GM23338 (cell line): ENCODE measurements at regions not wholly inside any gene's neighbourhood (a gene's known extent, or its start where the extent isn't known, plus 50 kb on each side); places are given as distances from the start of the nearest gene placed in this dataset.

Experiments
- ATAC-seq: fragments of 200-7000 bp; cut with Tn5 transposase; 3 replicates; pipeline ENCODE4 v1.9.1; 2020
- DNase-seq: peaks from one replicate; pipeline ENCODE4 v3.0.0-alpha.2; 2015; ENCODE audit warnings: low spot score
- H2AFZ ChIP-seq: fragments of 200-600 bp; sonication (generic); 2 replicates; pipeline ENCODE4 v1.8.0; 2016; ENCODE audit warnings: antibody characterized with exemption, mild to moderate bottlenecking, moderate library complexity
- H3F3A ChIP-seq: fragments of 200-600 bp; sonication (generic); replicated peaks from 2 replicates; pipeline ENCODE4 v1.8.0; 2017; ENCODE audit warnings: antibody characterized with exemption, mixed run types, low read depth
- H3K27ac ChIP-seq: fragments of 200-600 bp; sonication (generic); 2 replicates; pipeline ENCODE4 v1.6.1; 2016; ENCODE audit warnings: low read depth
- H3K27me3 ChIP-seq: fragments of 200-600 bp; sonication (generic); 2 replicates; pipeline ENCODE4 v1.8.0; 2016; ENCODE audit warnings: mild to moderate bottlenecking, mixed run types, moderate library complexity; ENCODE audit not compliant: insufficient read depth
- H3K36me3 ChIP-seq: fragments of 200-600 bp; sonication (generic); 2 replicates; pipeline ENCODE4 v1.8.0; 2016; ENCODE audit warnings: mild to moderate bottlenecking; ENCODE audit not compliant: insufficient read depth
- H3K4me1 ChIP-seq: fragments of 200-600 bp; sonication (generic); 2 replicates; pipeline ENCODE4 v1.8.0; 2016; ENCODE audit warnings: mild to moderate bottlenecking, moderate library complexity; ENCODE audit not compliant: insufficient read depth
- H3K4me2 ChIP-seq: fragments of 200-600 bp; sonication (generic); 2 replicates; pipeline ENCODE4 v1.7.1; 2017; ENCODE audit warnings: mixed run types
- H3K4me3 ChIP-seq: fragments of 200-600 bp; sonication (generic); 2 replicates; pipeline ENCODE4 v1.6.1; 2016; ENCODE audit warnings: mixed run types
- H3K79me2 ChIP-seq: fragments of 200-600 bp; sonication (generic); replicated peaks from 2 replicates; pipeline ENCODE4 v1.8.0; 2017; ENCODE audit warnings: mild to moderate bottlenecking; ENCODE audit not compliant: insufficient read depth
- H3K9me2 ChIP-seq: fragments of 200-600 bp; sonication (generic); 2 replicates; pipeline ENCODE4 v1.8.0; 2017; ENCODE audit not compliant: insufficient read depth
- H4K20me1 ChIP-seq: fragments of 200-600 bp; sonication (generic); replicated peaks from 2 replicates; pipeline ENCODE4 v1.8.0; 2017; ENCODE audit warnings: mild to moderate bottlenecking; ENCODE audit not compliant: insufficient read depth
- H3K27ac Mint-ChIP-seq: 2 replicates; pipeline ENCODE4 v1.8.0; 2020; ENCODE audit warnings: inconsistent platforms, mild to moderate bottlenecking, moderate library complexity, mixed read lengths
- H3K27me3 Mint-ChIP-seq: 3 replicates; pipeline ENCODE4 v1.8.0; 2022; ENCODE audit warnings: low read depth, mild to moderate bottlenecking, moderate library complexity, mixed read lengths, inconsistent platforms; ENCODE audit not compliant: insufficient read depth, poor library complexity
- H3K36me3 Mint-ChIP-seq: 3 replicates; pipeline ENCODE4 v1.8.0; 2021; ENCODE audit warnings: low read depth, mild to moderate bottlenecking, inconsistent platforms, moderate library complexity, mixed read lengths
- H3K4me1 Mint-ChIP-seq: 3 replicates; pipeline ENCODE4 v1.8.0; 2020; ENCODE audit warnings: mild to moderate bottlenecking, inconsistent platforms, mixed read lengths
- H3K4me3 Mint-ChIP-seq: 3 replicates; pipeline ENCODE4 v1.8.0; 2021; ENCODE audit warnings: moderate library complexity, mild to moderate bottlenecking, inconsistent platforms, mixed read lengths
- H3K9me3 Mint-ChIP-seq: 3 replicates; pipeline ENCODE4 v1.8.0; 2020; ENCODE audit warnings: moderate library complexity, mild to moderate bottlenecking, inconsistent platforms, mixed read lengths
- CREB1 ChIP-seq: fragments of 250-450 bp; sonication (Bioruptor Pico); IDR thresholded peaks from 2 replicates; pipeline ENCODE4 v1.5.0; 2020; ENCODE audit warnings: low read depth, mild to moderate bottlenecking, moderate library complexity
- CTCF ChIP-seq, 2 experiments: fragments of 200-600 bp in 1 of 2; sonication (generic) in 1 of 2; conservative IDR thresholded peaks; 2 replicates each; pipeline versions ENCODE4 v1.5.1 to v1.6.1; 2016 to 2017; ENCODE audit warnings: antibody characterized with exemption in 2 of 2, low read depth in 2 of 2, mild to moderate bottlenecking in 2 of 2, moderate library complexity in 1 of 2
- EZH2 ChIP-seq: fragments of 200-600 bp; sonication (generic); IDR thresholded peaks from one replicate; pipeline ENCODE4 v1.8.0; 2017; ENCODE audit warnings: antibody characterized with exemption, mild to moderate bottlenecking, low read depth; ENCODE audit not compliant: unreplicated experiment
- EZH2phosphoT487 ChIP-seq: fragments of 200-600 bp; sonication (generic); IDR thresholded peaks from one replicate; pipeline ENCODE4 v1.8.1; 2018; ENCODE audit warnings: antibody characterized with exemption; ENCODE audit not compliant: unreplicated experiment
- JUNB ChIP-seq: IDR thresholded peaks from one replicate; pipeline ENCODE4 v1.6.1; 2016; ENCODE audit warnings: antibody characterized with exemption; ENCODE audit not compliant: unreplicated experiment
- NANOG ChIP-seq: IDR thresholded peaks from 2 replicates; pipeline ENCODE4 v1.6.1; 2016; ENCODE audit warnings: antibody characterized with exemption, borderline replicate concordance
- POLR2AphosphoS5 ChIP-seq: IDR thresholded peaks from 2 replicates; pipeline ENCODE4 v1.6.1; 2016; ENCODE audit warnings: antibody characterized with exemption, low read depth
- STAT1 ChIP-seq: IDR thresholded peaks from one replicate; pipeline ENCODE4 v1.6.1; 2016; ENCODE audit warnings: antibody characterized with exemption; ENCODE audit not compliant: unreplicated experiment
- ZNF114 ChIP-seq: fragments of 250-450 bp; sonication (Bioruptor Pico); IDR thresholded peaks from 2 replicates; pipeline ENCODE4 v1.5.0; 2020; ENCODE audit warnings: mild to moderate bottlenecking, moderate library complexity
- ZNF331 ChIP-seq: fragments of 250-450 bp; sonication (Bioruptor Pico); IDR thresholded peaks from 2 replicates; pipeline ENCODE4 v1.5.0; 2020; ENCODE audit warnings: low read depth, mild to moderate bottlenecking, moderate library complexity
- ZNF462 ChIP-seq: fragments of 250-450 bp; sonication (Bioruptor Pico); IDR thresholded peaks from 2 replicates; pipeline ENCODE4 v1.5.0; 2020; ENCODE audit warnings: mild to moderate bottlenecking, moderate library complexity
- TF ChIP-seq, protein P1 (sequence below): IDR thresholded peaks from one replicate; pipeline ENCODE4 v1.6.1; 2018; ENCODE audit warnings: antibody characterized with exemption; ENCODE audit not compliant: unreplicated experiment
- TF ChIP-seq, protein P2 (sequence below): IDR thresholded peaks from 2 replicates; pipeline ENCODE4 v1.6.1; 2016; ENCODE audit warnings: antibody characterized with exemption

DNA sequence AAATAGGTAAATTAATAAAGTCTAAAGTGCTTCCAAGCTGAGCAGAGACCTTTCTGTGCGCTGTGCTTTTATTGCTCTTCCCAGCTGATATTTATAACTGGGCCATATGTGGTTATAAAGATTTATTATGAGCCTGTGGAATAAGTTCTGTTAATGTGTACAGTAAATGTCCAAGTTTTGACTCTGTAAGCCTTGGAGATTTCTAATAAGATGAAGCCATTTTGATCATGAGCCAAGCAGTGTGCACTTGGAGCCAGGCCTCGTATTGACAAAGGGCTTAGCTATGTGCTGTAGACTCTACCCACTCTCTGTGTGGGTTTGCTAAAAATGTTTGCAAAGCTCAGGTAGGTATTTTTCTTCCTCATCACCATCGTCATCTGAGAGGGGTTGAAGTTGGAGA lies 361.1 kb downstream of the FOXA2 start:
- no peaks in the 10 kb centered on the region for H3K9me2 ChIP-seq
- no peaks in the 10 kb centered on the region for H3K79me2 ChIP-seq
- no peak for TF ChIP-seq CREB1 (CRISPR knock-in tag)
- TF ChIP-seq EZH2phosphoT487 = no peak
- no peak for TF ChIP-seq STAT1
- no peak for TF ChIP-seq JUNB
- TF ChIP-seq, protein P1, sequence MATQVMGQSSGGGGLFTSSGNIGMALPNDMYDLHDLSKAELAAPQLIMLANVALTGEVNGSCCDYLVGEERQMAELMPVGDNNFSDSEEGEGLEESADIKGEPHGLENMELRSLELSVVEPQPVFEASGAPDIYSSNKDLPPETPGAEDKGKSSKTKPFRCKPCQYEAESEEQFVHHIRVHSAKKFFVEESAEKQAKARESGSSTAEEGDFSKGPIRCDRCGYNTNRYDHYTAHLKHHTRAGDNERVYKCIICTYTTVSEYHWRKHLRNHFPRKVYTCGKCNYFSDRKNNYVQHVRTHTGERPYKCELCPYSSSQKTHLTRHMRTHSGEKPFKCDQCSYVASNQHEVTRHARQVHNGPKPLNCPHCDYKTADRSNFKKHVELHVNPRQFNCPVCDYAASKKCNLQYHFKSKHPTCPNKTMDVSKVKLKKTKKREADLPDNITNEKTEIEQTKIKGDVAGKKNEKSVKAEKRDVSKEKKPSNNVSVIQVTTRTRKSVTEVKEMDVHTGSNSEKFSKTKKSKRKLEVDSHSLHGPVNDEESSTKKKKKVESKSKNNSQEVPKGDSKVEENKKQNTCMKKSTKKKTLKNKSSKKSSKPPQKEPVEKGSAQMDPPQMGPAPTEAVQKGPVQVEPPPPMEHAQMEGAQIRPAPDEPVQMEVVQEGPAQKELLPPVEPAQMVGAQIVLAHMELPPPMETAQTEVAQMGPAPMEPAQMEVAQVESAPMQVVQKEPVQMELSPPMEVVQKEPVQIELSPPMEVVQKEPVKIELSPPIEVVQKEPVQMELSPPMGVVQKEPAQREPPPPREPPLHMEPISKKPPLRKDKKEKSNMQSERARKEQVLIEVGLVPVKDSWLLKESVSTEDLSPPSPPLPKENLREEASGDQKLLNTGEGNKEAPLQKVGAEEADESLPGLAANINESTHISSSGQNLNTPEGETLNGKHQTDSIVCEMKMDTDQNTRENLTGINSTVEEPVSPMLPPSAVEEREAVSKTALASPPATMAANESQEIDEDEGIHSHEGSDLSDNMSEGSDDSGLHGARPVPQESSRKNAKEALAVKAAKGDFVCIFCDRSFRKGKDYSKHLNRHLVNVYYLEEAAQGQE = no peak
- TF ChIP-seq, protein P2, sequence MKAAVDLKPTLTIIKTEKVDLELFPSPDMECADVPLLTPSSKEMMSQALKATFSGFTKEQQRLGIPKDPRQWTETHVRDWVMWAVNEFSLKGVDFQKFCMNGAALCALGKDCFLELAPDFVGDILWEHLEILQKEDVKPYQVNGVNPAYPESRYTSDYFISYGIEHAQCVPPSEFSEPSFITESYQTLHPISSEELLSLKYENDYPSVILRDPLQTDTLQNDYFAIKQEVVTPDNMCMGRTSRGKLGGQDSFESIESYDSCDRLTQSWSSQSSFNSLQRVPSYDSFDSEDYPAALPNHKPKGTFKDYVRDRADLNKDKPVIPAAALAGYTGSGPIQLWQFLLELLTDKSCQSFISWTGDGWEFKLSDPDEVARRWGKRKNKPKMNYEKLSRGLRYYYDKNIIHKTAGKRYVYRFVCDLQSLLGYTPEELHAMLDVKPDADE = no peak
- no peak for TF ChIP-seq ZNF114 (CRISPR knock-in tag)
- no peak for TF ChIP-seq EZH2
- no peak for TF ChIP-seq NANOG
- TF ChIP-seq POLR2AphosphoS5 = no peak
- TF ChIP-seq ZNF331 (CRISPR knock-in tag) = no peak
- no peak for TF ChIP-seq ZNF462 (CRISPR knock-in tag)
- no peak for TF ChIP-seq CTCF (conservative IDR thresholded peaks at IDR 0.05; ENCODE audit: low read depth in 2 of 2)
- no peaks in the 10 kb centered on the region for H3K36me3 ChIP-seq
- no peaks in the 10 kb centered on the region for H3F3A ChIP-seq
- Mint-ChIP-seq H3K9me3 (no peaks in the 10 kb centered on the region), H3K4me3 (no peak overlapping the region), H3K27ac (0 out of 2 replicates have a peak overlapping the region, but pooled peaks have one; percentile 7), H3K4me1 (peaks cover 18% of the 10 kb centered on the region), H3K27me3 (peaks cover 1% of the 10 kb centered on the region), H3K36me3 (no peaks in the 10 kb centered on the region)
- ATAC-seq (no peak), DNase-seq (no peak)
- no peaks in the 10 kb centered on the region for H3K27me3 ChIP-seq
- H3K27ac ChIP-seq = no peak overlapping the region
- no peak overlapping the region for H3K4me2 ChIP-seq
- no peaks in the 10 kb centered on the region for H4K20me1 ChIP-seq
- H3K4me3 ChIP-seq = no peak overlapping the region
- peaks cover 25% of the 10 kb centered on the region for H3K4me1 ChIP-seq
- H2AFZ ChIP-seq = no peak overlapping the region
